ENCODE measurements at regions not wholly inside any gene's neighbourhood (a gene's known extent, or its start where the extent isn't known, plus 50 kb on each side); places are given as distances from the start of the nearest gene placed in this dataset.
"Not testable (repeated sequence)": the region's sequence is repeated elsewhere in the genome, so short reads cannot be mapped to it uniquely, and the experiment has no call there.

GRCh38 chr1:189782295-189782694, 695.4 kb downstream of the BRINP3 start:
- Mint-ChIP-seq H3K27ac (no peak overlapping the region), H3K36me3 (ENCODE audit: low read depth) (no peaks in the 10 kb centered on the region)

DNA sequence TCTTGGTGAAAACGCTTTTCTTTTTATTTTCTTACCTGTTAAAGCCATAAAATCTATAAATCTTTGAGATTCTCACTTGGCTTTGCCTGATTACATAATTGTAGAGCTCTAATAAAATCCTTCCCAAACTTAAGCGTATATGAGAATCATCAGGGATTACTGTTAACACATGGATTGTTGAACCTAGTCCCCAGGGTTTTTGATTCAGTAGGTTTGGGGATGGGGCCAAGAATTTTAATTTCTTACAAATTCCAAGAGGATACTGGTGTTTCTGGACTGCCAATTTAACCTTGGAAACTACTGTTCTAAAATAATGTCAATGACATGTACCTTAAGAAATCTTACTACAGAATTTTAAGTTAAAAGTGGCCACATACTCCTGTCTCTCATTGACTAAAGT, 694.2 kb downstream of the BRINP3 start:
- Mint-ChIP-seq H3K4me3 (no peak overlapping the region), H3K36me3 (ENCODE audit: low read depth) (no peaks in the 10 kb centered on the region), H3K9me3 (no peaks in the 10 kb centered on the region), H3K27ac (no peak overlapping the region), H3K27me3 (no peaks in the 10 kb centered on the region), H3K4me1 (no peaks in the 10 kb centered on the region)
- intact Hi-C loops (cut with micrococcal nuclease): no loop called here
- DNase-seq: no peak

More at GRCh38 chr1:189782295-189782694, 695.4 kb downstream of the BRINP3 start:
- Mint-ChIP-seq H3K4me3 (no peak overlapping the region), H3K27me3 (no peaks in the 10 kb centered on the region), H3K4me1 (no peaks in the 10 kb centered on the region), H3K9me3 (no peaks in the 10 kb centered on the region)
- DNase-seq: no peak
- intact Hi-C loops (cut with micrococcal nuclease): no loop called here

GRCh38 chr1:189786761-189787160, 690.9 kb downstream of the BRINP3 start:
- H3K36me3 Mint-ChIP-seq (ENCODE audit: low read depth): no peaks in the 10 kb centered on the region
- H3K4me3 Mint-ChIP-seq: no peak overlapping the region
- intact Hi-C loops (cut with micrococcal nuclease): no loop called here
- no peaks in the 10 kb centered on the region for H3K27me3 Mint-ChIP-seq
- DNase-seq: no peak
- no peaks in the 10 kb centered on the region for H3K4me1 Mint-ChIP-seq
- no peak overlapping the region for H3K27ac Mint-ChIP-seq
- H3K9me3 Mint-ChIP-seq: no peaks in the 10 kb centered on the region

- intact Hi-C loops (cut with micrococcal nuclease): no loop called here
- DNase-seq: no peak
- Mint-ChIP-seq H3K4me1 (no peaks in the 10 kb centered on the region), H3K4me3 (no peak overlapping the region), H3K9me3 (no peaks in the 10 kb centered on the region), H3K27ac (no peak overlapping the region), H3K36me3 (ENCODE audit: low read depth) (no peaks in the 10 kb centered on the region), H3K27me3 (no peaks in the 10 kb centered on the region)
Measured at GRCh38 chr1:189787201-189787600, 690.5 kb downstream of the BRINP3 start.

- DNase-seq: no peak
- Mint-ChIP-seq H3K4me1 (no peaks in the 10 kb centered on the region), H3K9me3 (no peaks in the 10 kb centered on the region), H3K36me3 (ENCODE audit: low read depth) (no peaks in the 10 kb centered on the region), H3K27ac (no peak overlapping the region), H3K27me3 (no peaks in the 10 kb centered on the region), H3K4me3 (no peak overlapping the region)
- intact Hi-C loops (cut with micrococcal nuclease): no loop called here
Measured at GRCh38 chr1:189790335-189790734, 687.3 kb downstream of the BRINP3 start.

DNA sequence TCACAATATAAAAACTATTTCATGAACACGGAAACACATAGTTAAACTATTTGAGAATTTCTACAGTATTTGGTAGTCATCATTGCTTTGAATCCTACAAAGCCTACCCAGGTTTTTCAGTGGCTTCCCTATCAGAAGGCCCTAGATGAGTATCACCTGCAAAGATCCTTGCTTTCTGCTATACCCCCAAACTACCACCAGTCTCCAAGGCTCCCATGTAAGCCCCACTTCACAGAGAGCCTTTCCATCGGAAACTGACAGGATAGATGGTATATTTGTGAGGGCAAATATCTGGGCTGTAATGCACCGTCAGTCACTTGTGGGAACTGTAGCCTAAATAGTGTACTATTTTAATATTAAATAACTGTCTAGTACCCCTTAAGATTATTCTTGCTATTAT, 674.3 kb downstream of the BRINP3 start:
- H3K27me3 Mint-ChIP-seq: no peaks in the 10 kb centered on the region
- intact Hi-C loops (cut with micrococcal nuclease): no loop called here
- H3K4me1 Mint-ChIP-seq: no peaks in the 10 kb centered on the region
- H3K27ac Mint-ChIP-seq: no peak overlapping the region
- DNase-seq: no peak
- H3K9me3 Mint-ChIP-seq: no peaks in the 10 kb centered on the region
- H3K36me3 Mint-ChIP-seq (ENCODE audit: low read depth): no peaks in the 10 kb centered on the region
- H3K4me3 Mint-ChIP-seq: no peak overlapping the region

DNA sequence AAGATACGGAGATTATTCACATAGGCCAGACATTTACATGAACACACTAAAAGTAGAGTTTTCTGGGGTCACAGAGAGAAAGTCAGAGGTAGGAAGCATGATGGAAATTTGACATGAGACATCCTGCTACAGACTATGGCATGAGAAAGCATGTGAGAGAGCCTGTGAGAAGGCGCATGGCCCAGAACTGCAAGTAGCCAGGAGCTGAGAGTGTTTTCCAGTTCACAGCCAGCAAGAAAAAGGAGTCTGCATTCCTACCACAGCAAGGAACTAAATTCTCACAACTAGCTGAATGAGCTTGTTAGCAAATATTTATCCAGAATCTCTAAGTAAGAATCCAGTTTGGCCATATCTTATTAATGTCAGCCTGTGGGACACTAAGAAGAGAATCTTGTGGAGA, 673.3 kb downstream of the BRINP3 start:
- Mint-ChIP-seq H3K27me3 (no peaks in the 10 kb centered on the region), H3K9me3 (no peaks in the 10 kb centered on the region), H3K4me1 (no peaks in the 10 kb centered on the region), H3K27ac (no peak overlapping the region), H3K36me3 (ENCODE audit: low read depth) (no peaks in the 10 kb centered on the region), H3K4me3 (no peak overlapping the region)
- intact Hi-C loops (cut with micrococcal nuclease): no loop called here
- DNase-seq: no peak

- Mint-ChIP-seq H3K9me3 (no peaks in the 10 kb centered on the region), H3K27ac (no peak overlapping the region), H3K4me1 (no peaks in the 10 kb centered on the region), H3K4me3 (no peak overlapping the region), H3K27me3 (no peaks in the 10 kb centered on the region), H3K36me3 (ENCODE audit: low read depth) (no peaks in the 10 kb centered on the region)
- no peak for DNase-seq
- intact Hi-C loops (cut with micrococcal nuclease): no loop called here
Measured at GRCh38 chr1:189805735-189806134, 671.9 kb downstream of the BRINP3 start.

DNA sequence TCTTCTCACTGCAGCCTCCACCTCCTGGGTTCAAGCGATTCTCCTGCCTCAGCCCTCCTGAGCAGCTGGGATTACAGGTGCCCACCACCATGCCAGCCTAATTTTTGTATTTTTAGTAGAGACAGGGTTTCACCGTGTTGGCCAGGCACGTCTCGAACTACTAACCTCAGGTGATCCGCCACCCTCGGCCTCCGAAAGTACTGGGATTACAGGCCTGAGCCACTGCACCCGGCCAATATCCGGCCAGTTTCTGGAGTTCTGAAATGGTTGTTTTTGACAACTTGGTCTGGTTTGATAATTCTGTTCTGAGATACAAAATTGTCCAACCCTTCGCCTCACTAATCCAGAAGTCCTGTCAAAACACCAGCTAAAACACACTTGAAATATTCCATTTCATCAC, 667.0 kb downstream of the BRINP3 start:
- DNase-seq; H3K4me1 Mint-ChIP-seq; H3K27ac Mint-ChIP-seq; H3K36me3 Mint-ChIP-seq (ENCODE audit: low read depth); H3K4me3 Mint-ChIP-seq; H3K9me3 Mint-ChIP-seq; intact Hi-C loops (cut with micrococcal nuclease); H3K27me3 Mint-ChIP-seq: not testable (repeated sequence)

- DNase-seq: no peak
- no peak overlapping the region for H3K27ac Mint-ChIP-seq
- H3K27me3 Mint-ChIP-seq: no peaks in the 10 kb centered on the region
- H3K36me3 Mint-ChIP-seq (ENCODE audit: low read depth): no peaks in the 10 kb centered on the region
- no peaks in the 10 kb centered on the region for H3K4me1 Mint-ChIP-seq
- intact Hi-C loops (cut with micrococcal nuclease): no loop called here
- no peaks in the 10 kb centered on the region for H3K9me3 Mint-ChIP-seq
- no peak overlapping the region for H3K4me3 Mint-ChIP-seq
Measured at GRCh38 chr1:189811960-189812359, 665.7 kb downstream of the BRINP3 start.

DNA sequence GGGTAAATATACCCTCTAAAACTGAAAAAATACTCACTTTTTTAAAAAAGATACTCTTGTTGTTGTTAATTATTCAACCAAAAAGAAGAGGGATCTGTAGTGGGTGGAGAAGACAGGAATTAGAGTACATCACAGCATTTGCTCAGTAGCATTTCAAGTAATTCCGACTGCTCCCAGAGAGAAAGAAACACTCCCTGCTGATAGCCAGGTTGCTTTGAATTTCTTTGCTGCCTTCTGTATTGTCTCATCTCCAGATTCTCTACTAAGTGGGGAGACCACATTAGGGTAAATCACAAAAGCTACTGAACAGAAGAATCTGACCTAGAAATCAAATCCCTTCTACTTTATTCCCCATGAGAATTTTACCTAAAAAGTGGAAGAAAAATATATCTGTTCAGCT, 661.1 kb downstream of the BRINP3 start:
- DNase-seq: no peak
- Mint-ChIP-seq H3K27ac (no peak overlapping the region), H3K36me3 (ENCODE audit: low read depth) (no peaks in the 10 kb centered on the region), H3K4me1 (no peaks in the 10 kb centered on the region), H3K9me3 (no peaks in the 10 kb centered on the region), H3K27me3 (no peaks in the 10 kb centered on the region), H3K4me3 (no peak overlapping the region)
- intact Hi-C loops (cut with micrococcal nuclease): no loop called here

- Mint-ChIP-seq H3K4me3 (no peak overlapping the region), H3K27me3 (no peaks in the 10 kb centered on the region), H3K4me1 (no peaks in the 10 kb centered on the region), H3K36me3 (ENCODE audit: low read depth) (no peaks in the 10 kb centered on the region), H3K27ac (no peak overlapping the region), H3K9me3 (no peaks in the 10 kb centered on the region)
- intact Hi-C loops (cut with micrococcal nuclease): no loop called here
- no peak for DNase-seq
Measured at GRCh38 chr1:189819751-189820150, 657.9 kb downstream of the BRINP3 start.

DNA sequence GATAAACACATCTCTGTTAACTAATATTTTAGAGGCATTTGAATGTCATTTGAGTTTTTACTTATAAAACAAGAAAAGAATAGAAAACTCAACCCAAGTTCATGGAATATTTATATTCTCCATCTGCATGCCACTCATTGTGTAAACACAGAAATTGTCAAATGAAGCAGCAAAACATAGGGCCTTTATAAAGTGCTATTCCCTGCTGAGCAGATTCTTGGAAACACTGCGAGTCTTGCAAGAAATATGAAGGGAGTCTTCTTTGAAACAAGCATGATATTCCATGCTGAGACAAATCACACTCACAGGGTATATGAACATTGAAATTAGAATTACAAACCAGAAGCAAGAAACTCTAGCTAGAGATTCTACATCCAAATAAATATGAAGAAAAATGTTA, 655.8 kb downstream of the BRINP3 start:
- intact Hi-C loops (cut with micrococcal nuclease): no loop called here
- H3K4me1 Mint-ChIP-seq: no peaks in the 10 kb centered on the region

GRCh38 chr1:189834813-189835212, 642.9 kb downstream of the BRINP3 start:
- Mint-ChIP-seq H3K36me3 (ENCODE audit: low read depth) (no peaks in the 10 kb centered on the region), H3K27ac (no peak overlapping the region), H3K4me1 (no peaks in the 10 kb centered on the region), H3K27me3 (no peaks in the 10 kb centered on the region), H3K4me3 (no peak overlapping the region), H3K9me3 (peaks cover 3% of the 10 kb centered on the region)
- intact Hi-C loops (cut with micrococcal nuclease): no loop called here
- DNase-seq: no peak

More for the DNA sequence above, 655.8 kb downstream of the BRINP3 start:
- no peaks in the 10 kb centered on the region for H3K27me3 Mint-ChIP-seq
- H3K9me3 Mint-ChIP-seq: no peaks in the 10 kb centered on the region
- H3K27ac Mint-ChIP-seq: no peak overlapping the region
- H3K36me3 Mint-ChIP-seq (ENCODE audit: low read depth): no peaks in the 10 kb centered on the region
- H3K4me3 Mint-ChIP-seq: no peak overlapping the region
- DNase-seq: no peak

- no peaks in the 10 kb centered on the region for H3K36me3 Mint-ChIP-seq (ENCODE audit: low read depth)
- H3K27ac Mint-ChIP-seq: no peak overlapping the region
- no peaks in the 10 kb centered on the region for H3K4me1 Mint-ChIP-seq
- no peaks in the 10 kb centered on the region for H3K9me3 Mint-ChIP-seq
- intact Hi-C loops (cut with micrococcal nuclease): no loop called here
- no peaks in the 10 kb centered on the region for H3K27me3 Mint-ChIP-seq
- no peak for DNase-seq
- no peak overlapping the region for H3K4me3 Mint-ChIP-seq
Measured at GRCh38 chr1:189847613-189848012, 630.1 kb downstream of the BRINP3 start.
